ENCODE measurements at regions not wholly inside any gene's neighbourhood (a gene's known extent, or its start where the extent isn't known, plus 50 kb on each side); places are given as distances from the start of the nearest gene placed in this dataset.

GRCh38 chr4:123672987-123673386 lies 276.4 kb downstream of the SPRY1 start:
- no peak overlapping the region for H3K4me3 ChIP-seq
- TF ChIP-seq CTCF (IDR thresholded peaks at IDR 0.05): no peak
- DNase-seq (no peak), ATAC-seq (no peak)
- no peaks in the 10 kb centered on the region for H3K9me3 ChIP-seq
- no peaks in the 10 kb centered on the region for H3K27me3 ChIP-seq
- intact Hi-C loops (cut with DNase I): no loop called here
- no peaks in the 10 kb centered on the region for H3K36me3 ChIP-seq
- peaks cover 11% of the 10 kb centered on the region for H3K4me1 ChIP-seq
- H3K27ac ChIP-seq: no peak overlapping the region

DNA sequence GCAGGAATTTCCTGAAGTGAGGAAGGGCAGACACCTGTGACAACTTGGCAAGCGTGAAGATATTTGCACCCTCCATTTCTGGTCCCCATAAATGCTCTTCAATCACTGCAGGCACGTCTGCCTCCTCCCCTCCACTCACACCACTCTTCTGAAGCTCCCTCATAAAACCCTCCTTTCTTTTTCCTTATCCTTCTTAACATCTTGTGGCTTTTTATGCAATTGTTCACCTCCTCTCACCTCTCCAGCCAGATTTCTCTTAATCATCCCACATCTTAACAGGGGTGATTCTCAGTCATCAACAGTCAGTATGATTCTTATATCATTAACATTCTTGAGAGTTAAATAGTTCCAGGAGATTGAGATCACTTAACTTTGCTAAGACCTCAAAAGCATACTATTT lies 277.4 kb downstream of the SPRY1 start:
- no peak for DNase-seq
- no peaks in the 10 kb centered on the region for H3K36me3 ChIP-seq
- no peaks in the 10 kb centered on the region for H3K27me3 ChIP-seq
- intact Hi-C loops (cut with DNase I): no loop called here
- no peak for ATAC-seq
- no peak overlapping the region for H3K4me3 ChIP-seq
- H3K27ac ChIP-seq: no peak overlapping the region
- peaks cover 11% of the 10 kb centered on the region for H3K4me1 ChIP-seq
- TF ChIP-seq CTCF (IDR thresholded peaks at IDR 0.05): no peak
- no peaks in the 10 kb centered on the region for H3K9me3 ChIP-seq

GRCh38 chr4:123674762-123675465 lies 278.3 kb downstream of the SPRY1 start:
- ATAC-seq (no peak), DNase-seq (no peak)
- Histone ChIP-seq H3K27me3 (no peaks in the 10 kb centered on the region), H3K4me3 (no peak overlapping the region), H3K27ac (peak overlapping the region; percentile 44), H3K9me3 (no peaks in the 10 kb centered on the region), H3K36me3 (no peaks in the 10 kb centered on the region), H3K4me1 (peaks cover 11% of the 10 kb centered on the region)
- intact Hi-C loops (cut with DNase I): no loop called here
- TF ChIP-seq CTCF (IDR thresholded peaks at IDR 0.05): no peak

GRCh38 chr4:123675567-123675966 lies 279.0 kb downstream of the SPRY1 start:
- TF ChIP-seq CTCF (IDR thresholded peaks at IDR 0.05): no peak
- Histone ChIP-seq H3K4me3 (no peak overlapping the region), H3K27ac (peak overlapping the region; percentile 44), H3K4me1 (peaks cover 11% of the 10 kb centered on the region), H3K36me3 (no peaks in the 10 kb centered on the region), H3K27me3 (no peaks in the 10 kb centered on the region), H3K9me3 (no peaks in the 10 kb centered on the region)
- ATAC-seq (no peak), DNase-seq (no peak)
- intact Hi-C loops (cut with DNase I): no loop called here

- intact Hi-C loops (cut with DNase I): no loop called here
These were observed 279.7 kb downstream of the SPRY1 start for GRCh38 chr4:123676071-123676889.

More at GRCh38 chr4:123676071-123676889, 279.7 kb downstream of the SPRY1 start:
- TF ChIP-seq CTCF (IDR thresholded peaks at IDR 0.05): no peak
- H3K4me1 ChIP-seq: peaks cover 11% of the 10 kb centered on the region
- H3K27ac ChIP-seq: no peak overlapping the region
- no peak overlapping the region for H3K4me3 ChIP-seq
- H3K36me3 ChIP-seq: no peaks in the 10 kb centered on the region
- DNase-seq (no peak), ATAC-seq (no peak)
- no peaks in the 10 kb centered on the region for H3K27me3 ChIP-seq
- no peaks in the 10 kb centered on the region for H3K9me3 ChIP-seq
